SK-N-SH (cell line): ENCODE measurements at regions not wholly inside any gene's neighbourhood (a gene's known extent, or its start where the extent isn't known, plus 50 kb on each side); places are given as distances from the start of the nearest gene placed in this dataset.

Source experiments
- CTCF ChIA-PET: fragments of 300-600, 350-600 bp; formaldehyde crosslinking; extraction: SDS; loops from one replicate; lab custom pipeline; 2021; lab: Yijun Ruan, JAX
- POLR2A ChIA-PET: fragments of 350-600 bp; sonication (Branson Sonifier 250); formaldehyde crosslinking; extraction: SDS; loops from one replicate; lab custom pipeline; 2020; ENCODE audit warnings: antibody characterized with exemption, inconsistent platforms; lab: Yijun Ruan, JAX
- DNase-seq: peaks from one replicate; pipeline ENCODE4 v3.0.0; 2012
- H2AFZ ChIP-seq: fragments of 200-600 bp; sonication (generic); 2 replicates; pipeline ENCODE4 v1.8.1; 2016; ENCODE audit warnings: antibody characterized with exemption, mild to moderate bottlenecking, low read depth
- H3F3A ChIP-seq: fragments of 200-600 bp; sonication (generic); replicated peaks from 2 replicates; pipeline ENCODE3; 2016; ENCODE audit warnings: antibody characterized with exemption, mild to moderate bottlenecking; ENCODE audit not compliant: insufficient read depth
- H3K27ac ChIP-seq, 2 experiments: fragments of 200-500 bp in 1 of 2; fragments of 200-600 bp in 1 of 2; sonication (Bioruptor generic) in 1 of 2; sonication (generic), shearing (Covaris generic) in 1 of 2; 2 replicates each; pipeline versions ENCODE4 v1.5.1 to v1.6.1; 2014 to 2016; ENCODE audit warnings: low read depth in 2 of 2, inconsistent platforms in 1 of 2, low read length in 1 of 2, mild to moderate bottlenecking in 1 of 2, mixed read lengths in 1 of 2
- H3K27me3 ChIP-seq: fragments of 200-600 bp; sonication (generic), shearing (Covaris generic); 2 replicates; pipeline ENCODE4 v1.6.1; 2016; ENCODE audit warnings: mixed run types; ENCODE audit not compliant: insufficient read depth
- H3K36me3 ChIP-seq, 2 experiments: fragments of 200-500 bp in 1 of 2; fragments of 200-600 bp in 1 of 2; sonication (Bioruptor generic) in 1 of 2; sonication (generic) in 1 of 2; replicated peaks in 1 of 2; 2 replicates each; pipeline versions ENCODE3 to v1.5.1; 2014 to 2016; ENCODE audit warnings: low read length in 1 of 2, mild to moderate bottlenecking in 1 of 2; ENCODE audit not compliant: insufficient read depth in 2 of 2, control insufficient read depth in 1 of 2
- H3K4me1 ChIP-seq, 2 experiments: fragments of 200-500 bp in 1 of 2; fragments of 200-600 bp in 1 of 2; sonication (Bioruptor generic) in 1 of 2; sonication (generic), shearing (Covaris generic) in 1 of 2; 2 replicates each; pipeline versions ENCODE4 v1.5.1 to v1.6.1; 2014 to 2016; ENCODE audit warnings: low read depth in 1 of 2, low read length in 1 of 2, mixed run types in 1 of 2; ENCODE audit not compliant: insufficient read depth in 2 of 2, control insufficient read depth in 1 of 2
- H3K4me2 ChIP-seq: fragments of 200-600 bp; sonication (generic), shearing (Covaris generic); 2 replicates; pipeline ENCODE4 v1.6.1; 2017; ENCODE audit warnings: mixed run types
- H3K4me3 ChIP-seq, 2 experiments: fragments of 200-500 bp in 1 of 2; fragments of 200-600 bp in 1 of 2; sonication (Bioruptor generic) in 1 of 2; sonication (generic), shearing (Covaris generic) in 1 of 2; 2 replicates each; pipeline versions ENCODE4 v1.5.1 to v1.8.1; 2014 to 2016; ENCODE audit warnings: low read depth in 2 of 2, inconsistent platforms in 1 of 2, low read length in 1 of 2, mild to moderate bottlenecking in 1 of 2, mixed read lengths in 1 of 2, moderate library complexity in 1 of 2
- H3K79me2 ChIP-seq: fragments of 200-600 bp; sonication (generic); 2 replicates; pipeline ENCODE4 v1.8.1; 2017; ENCODE audit warnings: mild to moderate bottlenecking; ENCODE audit not compliant: insufficient read depth
- H3K9ac ChIP-seq: fragments of 200-600 bp; sonication (generic); 2 replicates; pipeline ENCODE4 v1.6.1; 2017; ENCODE audit warnings: mixed run types
- H3K9me2 ChIP-seq: fragments of 200-600 bp; sonication (generic); 2 replicates; pipeline ENCODE4 v1.6.1; 2017; ENCODE audit warnings: mixed run types
- H3K9me3 ChIP-seq: fragments of 200-600 bp; sonication (generic); 2 replicates; pipeline ENCODE4 v1.6.1; 2017; ENCODE audit warnings: mixed run types, mild to moderate bottlenecking, moderate library complexity
- H4K20me1 ChIP-seq: fragments of 200-600 bp; sonication (generic); 2 replicates; pipeline ENCODE4 v1.6.1; 2017; ENCODE audit warnings: mild to moderate bottlenecking, mixed run types; ENCODE audit not compliant: insufficient read depth
- ELF1 ChIP-seq: IDR thresholded peaks from 2 replicates; pipeline ENCODE4 v1.4.0; 2012
- EZH2phosphoT487 ChIP-seq: fragments of 200-600 bp; sonication (generic); IDR thresholded peaks from 2 replicates; pipeline ENCODE4 v1.6.1; 2017; ENCODE audit warnings: low read depth, mixed run types, mild to moderate bottlenecking, antibody characterized with exemption, moderate library complexity, borderline replicate concordance
- FOXJ3 ChIP-seq: sonication (generic); formaldehyde crosslinking; IDR thresholded peaks from 2 replicates; pipeline ENCODE4 v1.5.1; 2020; ENCODE audit warnings: mild to moderate bottlenecking, missing genetic modification reagents
- GATA2 ChIP-seq: sonication (generic); formaldehyde crosslinking; IDR thresholded peaks from 2 replicates; pipeline ENCODE4 v1.5.0; 2020; ENCODE audit warnings: mild to moderate bottlenecking, missing genetic modification reagents
- MEF2A ChIP-seq: IDR thresholded peaks from 2 replicates; pipeline ENCODE4 v1.4.0; 2012; ENCODE audit warnings: low read depth, borderline replicate concordance
- MXI1 ChIP-seq: IDR thresholded peaks from 2 replicates; pipeline ENCODE4 v1.6.1; 2012; ENCODE audit warnings: mild to moderate bottlenecking, low read depth, low read length, improper control_type of control experiment
- NFIC ChIP-seq: IDR thresholded peaks from 2 replicates; pipeline ENCODE4 v1.4.0; 2012; ENCODE audit warnings: borderline replicate concordance
- REST ChIP-seq: IDR thresholded peaks from 2 replicates; pipeline ENCODE4 v1.6.1; 2012; ENCODE audit warnings: mild to moderate bottlenecking, low read depth, low read length, moderate library complexity
- TCF12 ChIP-seq: IDR thresholded peaks from 2 replicates; pipeline ENCODE4 v1.4.0; 2012
- TEAD4 ChIP-seq: IDR thresholded peaks from 2 replicates; pipeline ENCODE4 v1.4.0; 2012; ENCODE audit warnings: mild to moderate bottlenecking, borderline replicate concordance; ENCODE audit not compliant: insufficient read depth
- ZBTB33 ChIP-seq: IDR thresholded peaks from 2 replicates; pipeline ENCODE4 v1.4.0; 2012; ENCODE audit warnings: low read depth, borderline replicate concordance
- WGBS: methylation state at CpG from one replicate; pipeline ENCODE4 v1.1.6; 2017; ENCODE audit warnings: low lambda C conversion rate; 5-methylcytosine and 5-hydroxymethylcytosine counted together
- TF ChIP-seq, protein P1 (sequence below): IDR thresholded peaks from 2 replicates; pipeline ENCODE4; 2012

GRCh38 chr5:35339006-35339405, 108.7 kb upstream of the PRLR start:
- no peak overlapping the region for H3K4me2 ChIP-seq
- no peaks in the 10 kb centered on the region for H3K36me3 ChIP-seq
- no peaks in the 10 kb centered on the region for H3K4me1 ChIP-seq
- H3K9me2 ChIP-seq: no peaks in the 10 kb centered on the region
- H4K20me1 ChIP-seq: no peaks in the 10 kb centered on the region
- no peak overlapping the region for H2AFZ ChIP-seq
- ChIA-PET CTCF (interaction anchor here (1.2 kb wide), 1 partner anchor 586 kb away, joined by 3 read pairs; no protein-coding TSS in a partner anchor), POLR2A (no interaction called here)
- H3K27ac ChIP-seq: no peak overlapping the region
- H3K79me2 ChIP-seq: no peaks in the 10 kb centered on the region
- no peaks in the 10 kb centered on the region for H3K27me3 ChIP-seq
- no peak overlapping the region for H3K4me3 ChIP-seq
- H3K9me3 ChIP-seq: no peaks in the 10 kb centered on the region
- no peaks in the 10 kb centered on the region for H3F3A ChIP-seq
- WGBS: 48% methylated on average over 1 of the region's 1 CpG
- H3K9ac ChIP-seq: no peak overlapping the region
- TF ChIP-seq, protein P1, sequence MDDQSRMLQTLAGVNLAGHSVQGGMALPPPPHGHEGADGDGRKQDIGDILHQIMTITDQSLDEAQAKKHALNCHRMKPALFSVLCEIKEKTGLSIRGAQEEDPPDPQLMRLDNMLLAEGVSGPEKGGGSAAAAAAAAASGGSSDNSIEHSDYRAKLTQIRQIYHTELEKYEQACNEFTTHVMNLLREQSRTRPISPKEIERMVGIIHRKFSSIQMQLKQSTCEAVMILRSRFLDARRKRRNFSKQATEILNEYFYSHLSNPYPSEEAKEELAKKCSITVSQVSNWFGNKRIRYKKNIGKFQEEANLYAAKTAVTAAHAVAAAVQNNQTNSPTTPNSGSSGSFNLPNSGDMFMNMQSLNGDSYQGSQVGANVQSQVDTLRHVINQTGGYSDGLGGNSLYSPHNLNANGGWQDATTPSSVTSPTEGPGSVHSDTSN: no peak
- TF ChIP-seq FOXJ3 (CRISPR knock-in tag): no peak
- no peak for TF ChIP-seq REST
- no peak for TF ChIP-seq MXI1
- no peak for TF ChIP-seq NFIC
- TF ChIP-seq ZBTB33: no peak
- no peak for TF ChIP-seq GATA2
- no peak for TF ChIP-seq MEF2A
- no peak for TF ChIP-seq TEAD4
- no peak for TF ChIP-seq EZH2phosphoT487
- TF ChIP-seq TCF12: no peak
- no peak for DNase-seq

DNA sequence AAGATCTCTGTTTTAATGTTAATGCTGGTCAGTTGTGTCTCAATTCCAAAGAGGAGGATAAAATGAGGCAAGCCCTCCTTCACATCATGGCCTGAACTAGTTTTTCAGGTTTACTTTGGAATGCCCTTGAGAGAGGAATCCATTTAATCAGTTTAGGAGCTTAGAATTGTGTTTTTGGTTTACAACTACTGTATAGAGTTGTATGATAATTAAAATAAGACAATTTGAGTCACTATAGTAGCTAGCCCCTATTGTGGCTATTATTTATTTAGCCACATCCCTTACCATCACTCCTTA, 107.8 kb upstream of the PRLR start:
- Histone ChIP-seq H3F3A (no peaks in the 10 kb centered on the region), H2AFZ (no peak overlapping the region), H4K20me1 (no peaks in the 10 kb centered on the region), H3K27me3 (no peaks in the 10 kb centered on the region), H3K9me2 (no peaks in the 10 kb centered on the region), H3K4me2 (no peak overlapping the region), H3K79me2 (no peaks in the 10 kb centered on the region), H3K4me3 (no peak overlapping the region), H3K27ac (no peak overlapping the region), H3K9ac (no peak overlapping the region), H3K9me3 (no peaks in the 10 kb centered on the region), H3K4me1 (no peaks in the 10 kb centered on the region), H3K36me3 (no peaks in the 10 kb centered on the region)
- no peak for TF ChIP-seq ELF1
- CTCF ChIA-PET: interaction anchor here (1.2 to 1.6 kb wide), 2 partner anchors 22 to 587 kb away, joined by 3 read pairs; no protein-coding TSS in a partner anchor
- no peak for DNase-seq
- POLR2A ChIA-PET: no interaction called here
